Endothelial cell of umbilical vein (primary cell): ENCODE measurements at regions not wholly inside any gene's neighbourhood (a gene's known extent, or its start where the extent isn't known, plus 50 kb on each side); places are given as distances from the start of the nearest gene placed in this dataset.

ENCODE experiments used
- EZH2 ChIP-seq: IDR thresholded peaks from 2 replicates; pipeline ENCODE4 v1.6.1; 2012; ENCODE audit warnings: borderline replicate concordance, low read depth, mild to moderate bottlenecking, moderate library complexity, low read length, inconsistent platforms; ENCODE audit not compliant: severe bottlenecking
- FOS ChIP-seq: IDR thresholded peaks from 2 replicates; pipeline ENCODE4 v1.6.1; 2011; ENCODE audit warnings: mild to moderate bottlenecking, low read length, moderate library complexity, borderline replicate concordance; ENCODE audit not compliant: insufficient read depth
- POLR2A ChIP-seq: IDR thresholded peaks from 2 replicates; pipeline ENCODE4 v1.6.1; 2012; ENCODE audit warnings: low read depth, mild to moderate bottlenecking, control low read depth, low read length
- TF ChIP-seq, protein P1 (sequence below), 2 donors: IDR thresholded peaks; 1 replicate in 1 of 2; 2 replicates in 1 of 2; pipeline ENCODE4 v1.5.1; 2011; ENCODE audit warnings: low read length in 2 of 2, mild to moderate bottlenecking in 2 of 2, moderate library complexity in 2 of 2, control low read depth in 1 of 2, inconsistent platforms in 1 of 2, low read depth in 1 of 2; ENCODE audit not compliant: insufficient read depth in 1 of 2; ENCODE audit errors: extremely low read depth in 1 of 2
- TF ChIP-seq, protein P2 (sequence below): IDR thresholded peaks from 2 replicates; pipeline ENCODE4 v1.6.1; 2011; ENCODE audit not compliant: insufficient read depth, insufficient read length

DNA sequence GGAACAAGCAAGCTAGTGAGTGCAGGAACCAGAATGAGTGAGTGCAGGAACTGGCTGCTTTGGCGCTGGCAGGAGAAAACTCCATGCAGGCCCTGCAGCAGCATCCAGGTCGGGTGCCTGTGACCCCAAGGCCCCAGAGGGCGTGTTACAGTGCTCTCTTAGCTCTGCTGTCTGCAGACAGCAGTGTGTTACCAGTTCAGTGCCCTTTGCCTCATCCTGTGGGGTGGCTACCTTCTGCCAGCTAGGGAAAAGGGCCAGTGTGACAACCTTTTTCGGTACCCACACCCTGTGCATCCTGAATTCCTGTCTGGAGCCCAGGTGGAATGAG is 202.3 kb upstream of the SMIM31 start:
- TF ChIP-seq, protein P1, sequence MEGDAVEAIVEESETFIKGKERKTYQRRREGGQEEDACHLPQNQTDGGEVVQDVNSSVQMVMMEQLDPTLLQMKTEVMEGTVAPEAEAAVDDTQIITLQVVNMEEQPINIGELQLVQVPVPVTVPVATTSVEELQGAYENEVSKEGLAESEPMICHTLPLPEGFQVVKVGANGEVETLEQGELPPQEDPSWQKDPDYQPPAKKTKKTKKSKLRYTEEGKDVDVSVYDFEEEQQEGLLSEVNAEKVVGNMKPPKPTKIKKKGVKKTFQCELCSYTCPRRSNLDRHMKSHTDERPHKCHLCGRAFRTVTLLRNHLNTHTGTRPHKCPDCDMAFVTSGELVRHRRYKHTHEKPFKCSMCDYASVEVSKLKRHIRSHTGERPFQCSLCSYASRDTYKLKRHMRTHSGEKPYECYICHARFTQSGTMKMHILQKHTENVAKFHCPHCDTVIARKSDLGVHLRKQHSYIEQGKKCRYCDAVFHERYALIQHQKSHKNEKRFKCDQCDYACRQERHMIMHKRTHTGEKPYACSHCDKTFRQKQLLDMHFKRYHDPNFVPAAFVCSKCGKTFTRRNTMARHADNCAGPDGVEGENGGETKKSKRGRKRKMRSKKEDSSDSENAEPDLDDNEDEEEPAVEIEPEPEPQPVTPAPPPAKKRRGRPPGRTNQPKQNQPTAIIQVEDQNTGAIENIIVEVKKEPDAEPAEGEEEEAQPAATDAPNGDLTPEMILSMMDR (IDR thresholded peaks at IDR 0.05; ENCODE audit: extremely low read depth in 1 of 2, insufficient read depth in 1 of 2, low read depth in 1 of 2, low read length in 2 of 2): no peak
- TF ChIP-seq, protein P2, sequence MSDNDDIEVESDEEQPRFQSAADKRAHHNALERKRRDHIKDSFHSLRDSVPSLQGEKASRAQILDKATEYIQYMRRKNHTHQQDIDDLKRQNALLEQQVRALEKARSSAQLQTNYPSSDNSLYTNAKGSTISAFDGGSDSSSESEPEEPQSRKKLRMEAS: no peak
- TF ChIP-seq POLR2A: no peak
- TF ChIP-seq FOS: no peak
- TF ChIP-seq EZH2: no peak
